A673 (cell line): ENCODE measurements at regions not wholly inside any gene's neighbourhood (a gene's known extent, or its start where the extent isn't known, plus 50 kb on each side); places are given as distances from the start of the nearest gene placed in this dataset.

Experiments used
- CTCF ChIP-seq: fragments of 300-800, 200-600 bp; sonication (generic); conservative IDR thresholded peaks from 2 replicates; pipeline ENCODE4 v1.5.1; 2017; ENCODE audit warnings: low read depth, mild to moderate bottlenecking, antibody characterized with exemption, low read length, moderate library complexity, mixed read lengths
- EZH2 ChIP-seq: fragments of 200-600 bp; sonication (generic); IDR thresholded peaks from 2 replicates; pipeline ENCODE4 v1.6.1; 2017; ENCODE audit warnings: borderline replicate concordance, low read depth, mild to moderate bottlenecking, mixed read lengths, antibody characterized with exemption, low read length; ENCODE audit not compliant: poor library complexity, severe bottlenecking

DNA sequence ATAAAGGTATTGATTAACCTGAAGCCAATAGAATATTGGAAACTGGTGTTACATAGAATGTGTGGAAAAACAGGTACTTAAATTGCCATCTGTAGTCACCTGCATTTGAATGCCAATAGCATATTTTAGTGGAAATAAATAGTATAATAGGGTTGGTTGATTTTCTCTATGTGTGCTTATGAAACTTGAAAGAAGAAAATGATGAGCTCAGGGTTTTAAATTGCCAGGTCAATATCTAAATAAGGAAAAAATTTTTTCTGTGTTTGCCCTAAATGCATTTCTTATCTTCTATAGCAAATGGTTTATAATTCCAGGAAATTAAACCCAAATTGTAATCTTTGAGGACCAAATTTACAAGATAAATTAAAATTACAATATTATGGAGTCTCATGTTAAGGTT, 626.6 kb downstream of the CDH8 start:
- no peak for TF ChIP-seq CTCF
- no peak for TF ChIP-seq EZH2
